GM21717 (cell line): ENCODE measurements at regions not wholly inside any gene's neighbourhood (a gene's known extent, or its start where the extent isn't known, plus 50 kb on each side); places are given as distances from the start of the nearest gene placed in this dataset.

ENCODE experiments used
- ATAC-seq: cut with Tn5 transposase; IDR thresholded peaks from one replicate; pipeline ENCODE4 v1.9.1; 2021; ENCODE audit warnings: mild to moderate bottlenecking, moderate library complexity; ENCODE audit not compliant: unreplicated experiment

GRCh38 chr6:105779110-105779509 is 307.0 kb upstream of the PRDM1 start:
- ATAC-seq, result no peak

GRCh38 chr6:105775095-105775494 is 311.0 kb upstream of the PRDM1 start:
- no peak for ATAC-seq

GRCh38 chr6:105774247-105774646 is 311.9 kb upstream of the PRDM1 start:
- no peak for ATAC-seq

- no peak for ATAC-seq
Measured at GRCh38 chr6:105771313-105771970, 314.7 kb upstream of the PRDM1 start.

DNA sequence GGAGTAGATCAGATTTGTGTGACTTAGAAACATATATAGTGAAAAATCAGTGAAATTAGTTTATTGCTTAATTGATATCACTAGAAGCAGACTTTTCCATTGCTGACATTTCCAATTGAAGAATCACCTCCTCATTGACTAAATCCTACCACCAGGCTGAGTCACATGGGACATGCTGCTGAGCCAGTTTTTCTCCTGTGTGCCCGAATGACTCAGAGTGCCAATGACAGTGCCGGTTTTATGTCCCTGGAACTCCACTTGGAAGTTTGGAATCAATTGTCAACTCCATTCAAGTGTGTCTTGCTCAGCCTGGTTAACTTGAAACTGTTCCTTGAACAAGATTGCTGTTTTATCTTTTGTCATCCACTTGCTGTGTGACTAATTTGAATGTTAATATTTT is 316.1 kb upstream of the PRDM1 start:
- no peak for ATAC-seq

- ATAC-seq, result no peak
Measured at GRCh38 chr6:105769197-105769596, 316.9 kb upstream of the PRDM1 start.

DNA sequence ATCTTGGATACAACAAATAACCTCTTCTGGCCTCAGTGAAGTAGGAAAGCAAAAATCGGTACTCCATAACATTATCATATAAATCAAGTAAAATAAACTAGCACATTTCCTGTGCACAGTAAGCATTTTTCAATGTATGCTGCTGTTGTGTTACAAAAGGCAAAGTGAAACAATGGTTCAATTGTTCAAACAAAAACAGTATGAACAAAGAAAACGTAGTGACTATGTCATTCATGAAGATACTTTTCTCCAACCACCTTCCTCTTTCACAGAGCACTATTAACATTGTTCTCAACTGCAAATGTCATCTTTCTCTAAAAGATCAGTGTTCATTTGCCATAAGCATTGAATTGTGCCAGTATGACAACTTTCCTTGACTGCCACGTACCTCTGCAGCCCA is 318.6 kb upstream of the PRDM1 start:
- no peak for ATAC-seq

GRCh38 chr6:105765239-105765638 is 320.9 kb upstream of the PRDM1 start:
- no peak for ATAC-seq

GRCh38 chr6:105764315-105764714 is 321.8 kb upstream of the PRDM1 start:
- no peak for ATAC-seq

- ATAC-seq, result no peak
Measured at GRCh38 chr6:105763866-105764265, 322.3 kb upstream of the PRDM1 start.

DNA sequence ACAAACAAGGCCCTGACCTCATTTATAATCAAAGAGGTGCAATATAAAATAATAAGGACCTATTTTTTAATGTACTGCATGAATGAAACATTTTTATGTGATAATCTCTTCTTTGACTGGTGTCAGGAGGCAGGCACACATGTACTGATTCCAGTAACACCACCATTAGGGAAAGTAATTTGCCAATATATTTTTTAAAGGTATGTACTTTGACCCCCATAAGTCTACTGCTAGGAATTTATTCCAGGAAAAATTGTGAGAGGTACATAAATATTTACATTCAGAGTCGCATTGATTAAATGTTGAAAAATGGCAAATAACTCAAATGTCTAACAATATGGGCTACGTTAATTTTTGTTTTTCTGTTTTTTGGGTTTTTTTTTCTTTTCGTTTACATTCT is 325.4 kb upstream of the PRDM1 start:
- no peak for ATAC-seq

- no peak for ATAC-seq
Measured at GRCh38 chr6:105759946-105760345, 326.2 kb upstream of the PRDM1 start.

- no peak for ATAC-seq
Measured at GRCh38 chr6:105759015-105759414, 327.1 kb upstream of the PRDM1 start.

DNA sequence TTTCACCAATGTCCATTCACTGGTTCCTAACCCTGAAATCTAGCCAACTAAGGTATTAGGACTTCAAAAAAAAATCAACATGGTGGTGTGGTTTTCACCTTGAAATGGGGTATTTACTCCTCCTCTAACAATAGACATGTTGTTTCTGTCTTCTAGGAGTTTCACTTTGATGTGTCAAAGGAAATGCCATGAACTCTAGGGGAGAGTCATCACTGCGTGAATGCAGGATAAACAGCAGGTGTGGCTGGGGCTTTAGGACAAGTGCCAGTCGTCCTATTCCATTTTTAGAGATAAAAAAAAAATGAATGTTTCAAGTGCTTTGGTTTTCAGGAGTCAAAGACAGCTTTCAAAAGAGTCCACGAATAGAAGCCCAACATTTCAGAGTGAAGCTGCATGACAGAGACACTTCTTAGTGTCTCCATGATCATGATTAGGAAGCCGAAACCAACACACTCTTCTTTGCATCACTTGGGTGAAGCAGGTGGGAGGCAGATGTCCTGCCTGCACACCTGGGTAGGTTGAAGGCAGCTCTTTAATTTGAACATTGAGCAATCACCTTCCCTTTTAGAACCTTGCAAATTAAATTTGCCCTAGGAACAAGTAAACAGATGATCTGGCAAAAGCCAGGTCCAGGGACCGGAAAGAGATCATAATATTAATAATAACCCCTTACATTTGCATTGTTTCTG is 328.5 kb upstream of the PRDM1 start:
- ATAC-seq, result peak; percentile 96

DNA sequence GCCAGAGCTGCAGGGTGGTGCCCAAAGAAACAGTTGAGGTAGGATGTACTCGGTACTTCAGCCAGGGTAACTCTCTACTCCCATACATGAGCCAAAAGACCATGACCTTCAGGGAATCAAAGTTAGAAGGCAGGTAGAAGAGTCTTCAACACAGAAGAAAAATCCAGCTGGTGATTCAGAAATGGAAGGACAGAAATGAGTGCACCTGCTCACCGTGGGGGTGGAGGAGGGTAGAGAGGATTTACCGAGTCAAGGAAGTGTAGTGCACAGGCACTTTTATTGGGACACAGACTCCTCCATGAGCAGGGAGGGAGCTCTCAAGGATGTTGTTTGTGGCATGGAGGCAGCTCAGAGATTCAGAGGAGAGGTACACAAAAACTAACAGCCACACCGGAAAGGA is 330.3 kb upstream of the PRDM1 start:
- ATAC-seq, result no peak

GRCh38 chr6:105753620-105754211 is 332.4 kb upstream of the PRDM1 start:
- ATAC-seq, result no peak

- no peak for ATAC-seq
Measured at GRCh38 chr6:105753207-105753606, 332.9 kb upstream of the PRDM1 start.

- no peak for ATAC-seq
Measured at GRCh38 chr6:105750089-105750488, 336.0 kb upstream of the PRDM1 start.

GRCh38 chr6:105748737-105749161 is 337.4 kb upstream of the PRDM1 start:
- ATAC-seq, result no peak

- ATAC-seq, result no peak
Measured at GRCh38 chr6:105747823-105748405, 338.2 kb upstream of the PRDM1 start.

GRCh38 chr6:105746509-105746908 is 339.6 kb upstream of the PRDM1 start:
- no peak for ATAC-seq

GRCh38 chr6:105746130-105746505 is 340.0 kb upstream of the PRDM1 start:
- no peak for ATAC-seq
